ENCODE measurements at regions not wholly inside any gene's neighbourhood (a gene's known extent, or its start where the extent isn't known, plus 50 kb on each side); places are given as distances from the start of the nearest gene placed in this dataset.

GRCh38 chr7:25646726-25647413 is 418.6 kb upstream of the NPVF start:
- WGBS, 2 donors = 88 to 92% methylated on average over 6 of the region's 6 CpGs
- no peak for TF ChIP-seq POLR2AphosphoS5 (IDR thresholded peaks at IDR 0.05)
- no peak for TF ChIP-seq POLR2A (IDR thresholded peaks at IDR 0.05)
- TF ChIP-seq EP300 (IDR thresholded peaks at IDR 0.05) = no peak
- TF ChIP-seq CTCF (IDR thresholded peaks at IDR 0.05) = no peak
- Histone ChIP-seq H3K27me3 (no peaks in the 10 kb centered on the region), H3K4me3 (no peak overlapping the region), H3K4me1 (peaks cover 0 to 6% (median 0%) of the 10 kb centered on the region in 4 donors), H3K36me3 (no peaks in the 10 kb centered on the region), H3K9me3 (no peaks in the 10 kb centered on the region), H3K27ac (no peak overlapping the region)
- intact Hi-C loops (cut with DNase I) = no loop called here
- no peak for DNase-seq

- Histone ChIP-seq H3K4me1 (peaks cover 0 to 2% (median 0%) of the 10 kb centered on the region in 4 donors), H3K27me3 (no peaks in the 10 kb centered on the region), H3K36me3 (no peaks in the 10 kb centered on the region), H3K27ac (no peak overlapping the region), H3K9me3 (no peaks in the 10 kb centered on the region), H3K4me3 (no peak overlapping the region)
- TF ChIP-seq POLR2AphosphoS5 (IDR thresholded peaks at IDR 0.05) (no peak), CTCF (IDR thresholded peaks at IDR 0.05) (no peak), EP300 (IDR thresholded peaks at IDR 0.05) (no peak), POLR2A (IDR thresholded peaks at IDR 0.05) (no peak)
- 46 to 75% methylated on average over 2 of the region's 2 CpGs for WGBS, 2 donors
- intact Hi-C loops (cut with DNase I) = no loop called here
- DNase-seq = no peak
Observed at GRCh38 chr7:25647872-25648271, 419.6 kb upstream of the NPVF start.

- H3K9me3 ChIP-seq = no peaks in the 10 kb centered on the region
- no peak overlapping the region for H3K4me3 ChIP-seq
- peaks cover 0 to 15% (median 13%) of the 10 kb centered on the region in 4 donors for H3K4me1 ChIP-seq
- TF ChIP-seq POLR2AphosphoS5 (IDR thresholded peaks at IDR 0.05) (no peak), POLR2A (IDR thresholded peaks at IDR 0.05) (no peak), EP300 (IDR thresholded peaks at IDR 0.05) (no peak), CTCF (IDR thresholded peaks at IDR 0.05) (no peak)
- DNase-seq = no peak
- intact Hi-C loops (cut with DNase I) = no loop called here
- H3K36me3 ChIP-seq = no peaks in the 10 kb centered on the region
- no peak overlapping the region for H3K27ac ChIP-seq
- H3K27me3 ChIP-seq = no peaks in the 10 kb centered on the region
- 39 to 85% methylated on average over 1 of the region's 1 CpG for WGBS, 2 donors
Observed at GRCh38 chr7:25652366-25652765, 424.1 kb upstream of the NPVF start.

GRCh38 chr7:25653384-25653783 is 425.1 kb upstream of the NPVF start:
- peaks cover 0 to 25% (median 22%) of the 10 kb centered on the region in 4 donors for H3K4me1 ChIP-seq
- H3K27ac ChIP-seq = no peak overlapping the region
- no peaks in the 10 kb centered on the region for H3K27me3 ChIP-seq
- intact Hi-C loops (cut with DNase I) = no loop called here
- H3K4me3 ChIP-seq = no peak overlapping the region
- no peaks in the 10 kb centered on the region for H3K36me3 ChIP-seq
- WGBS, 2 donors = 57 to 69% methylated on average over 2 of the region's 2 CpGs
- TF ChIP-seq POLR2AphosphoS5 (IDR thresholded peaks at IDR 0.05) = no peak
- no peak for TF ChIP-seq CTCF (IDR thresholded peaks at IDR 0.05)
- TF ChIP-seq POLR2A (IDR thresholded peaks at IDR 0.05) = no peak
- TF ChIP-seq EP300 (IDR thresholded peaks at IDR 0.05) = no peak
- no peaks in the 10 kb centered on the region for H3K9me3 ChIP-seq
- no peak for DNase-seq

GRCh38 chr7:25656071-25656470 is 427.8 kb upstream of the NPVF start:
- WGBS, 2 donors = 24 to 82% methylated on average over 1 of the region's 1 CpG
- peaks cover 0 to 52% (median 42%) of the 10 kb centered on the region in 4 donors for H3K4me1 ChIP-seq
- H3K27me3 ChIP-seq = no peaks in the 10 kb centered on the region
- intact Hi-C loops (cut with DNase I) = no loop called here
- TF ChIP-seq EP300 (IDR thresholded peaks at IDR 0.05) (no peak), POLR2A (IDR thresholded peaks at IDR 0.05) (no peak), POLR2AphosphoS5 (IDR thresholded peaks at IDR 0.05) (no peak), CTCF (IDR thresholded peaks at IDR 0.05) (no peak)
- H3K27ac ChIP-seq = peak overlapping the region in 2 of 4 donors; percentile 5 to 36
- H3K4me3 ChIP-seq = no peak overlapping the region
- H3K36me3 ChIP-seq = no peaks in the 10 kb centered on the region
- DNase-seq = no peak
- H3K9me3 ChIP-seq = no peaks in the 10 kb centered on the region

All from sigmoid colon (tissue), 6 donors.